Activated naive CD8-positive, alpha-beta T cell treated with anti-CD3 and anti-CD28 coated beads, Interleukin-2, amount 50 U/mL, for 24 hours (primary cell): ENCODE measurements at regions not wholly inside any gene's neighbourhood (a gene's known extent, or its start where the extent isn't known, plus 50 kb on each side); places are given as distances from the start of the nearest gene placed in this dataset.

Experiments used
- ATAC-seq: fragments of 150-1000 bp; cut with Tn5 transposase; one replicate; pipeline ENCODE4 v1.10.0; 2021
- DNase-seq: peaks from one replicate; pipeline ENCODE4 v3.0.0; 2021
- H3K27ac Mint-ChIP-seq: one replicate; pipeline ENCODE4 v1.8.0; 2021; ENCODE audit warnings: mild to moderate bottlenecking, mixed read lengths
- H3K27me3 Mint-ChIP-seq: one replicate; pipeline ENCODE4 v1.8.0; 2021; ENCODE audit warnings: mixed read lengths
- H3K36me3 Mint-ChIP-seq: one replicate; pipeline ENCODE4 v1.8.0; 2021; ENCODE audit warnings: low read depth, mixed read lengths
- H3K4me1 Mint-ChIP-seq: one replicate; pipeline ENCODE4 v1.8.0; 2021; ENCODE audit warnings: mixed read lengths
- H3K4me3 Mint-ChIP-seq: one replicate; pipeline ENCODE4 v1.8.0; 2021; ENCODE audit warnings: mild to moderate bottlenecking, moderate library complexity, mixed read lengths
- H3K9me3 Mint-ChIP-seq: one replicate; pipeline ENCODE4 v1.8.0; 2021; ENCODE audit warnings: mixed read lengths

GRCh38 chr2:81647715-81648230 is 1343.2 kb upstream of the LRRTM1 start:
- Mint-ChIP-seq H3K27me3 (no peaks in the 10 kb centered on the region), H3K4me3 (no peak overlapping the region), H3K4me1 (no peaks in the 10 kb centered on the region), H3K27ac (no peak overlapping the region), H3K9me3 (peaks cover 38% of the 10 kb centered on the region), H3K36me3 (no peaks in the 10 kb centered on the region)
- ATAC-seq (no peak), DNase-seq (no peak)

GRCh38 chr2:81645745-81646301 is 1341.3 kb upstream of the LRRTM1 start:
- ATAC-seq (no peak), DNase-seq (no peak)
- no peak overlapping the region for H3K27ac Mint-ChIP-seq

GRCh38 chr2:81644189-81644588 is 1339.6 kb upstream of the LRRTM1 start:
- no peak for DNase-seq
- H3K27ac Mint-ChIP-seq = no peak overlapping the region
- no peak for ATAC-seq

More at GRCh38 chr2:81645745-81646301, 1341.3 kb upstream of the LRRTM1 start:
- H3K27me3 Mint-ChIP-seq = no peaks in the 10 kb centered on the region
- H3K4me3 Mint-ChIP-seq = no peak overlapping the region
- H3K4me1 Mint-ChIP-seq = no peaks in the 10 kb centered on the region
- peaks cover 41% of the 10 kb centered on the region for H3K9me3 Mint-ChIP-seq
- H3K36me3 Mint-ChIP-seq = no peaks in the 10 kb centered on the region

GRCh38 chr2:81624825-81625224 is 1320.3 kb upstream of the LRRTM1 start:
- DNase-seq (no peak), ATAC-seq (no peak)
- Mint-ChIP-seq H3K4me1 (no peaks in the 10 kb centered on the region), H3K36me3 (no peaks in the 10 kb centered on the region), H3K4me3 (no peak overlapping the region), H3K27me3 (no peaks in the 10 kb centered on the region), H3K9me3 (peaks cover 42% of the 10 kb centered on the region), H3K27ac (no peak overlapping the region)

More at GRCh38 chr2:81644189-81644588, 1339.6 kb upstream of the LRRTM1 start:
- Mint-ChIP-seq H3K4me3 (no peak overlapping the region), H3K27me3 (no peaks in the 10 kb centered on the region), H3K36me3 (no peaks in the 10 kb centered on the region), H3K4me1 (no peaks in the 10 kb centered on the region), H3K9me3 (peaks cover 37% of the 10 kb centered on the region)

GRCh38 chr2:81600088-81600487 is 1295.5 kb upstream of the LRRTM1 start:
- Mint-ChIP-seq H3K27me3 (no peaks in the 10 kb centered on the region), H3K36me3 (no peaks in the 10 kb centered on the region), H3K27ac (no peak overlapping the region), H3K4me3 (no peak overlapping the region), H3K4me1 (no peaks in the 10 kb centered on the region), H3K9me3 (peaks cover 11% of the 10 kb centered on the region)
- DNase-seq (no peak), ATAC-seq (no peak)

- Mint-ChIP-seq H3K27me3 (no peaks in the 10 kb centered on the region), H3K9me3 (peaks cover 8% of the 10 kb centered on the region), H3K4me3 (no peak overlapping the region), H3K36me3 (no peaks in the 10 kb centered on the region), H3K4me1 (no peaks in the 10 kb centered on the region), H3K27ac (no peak overlapping the region)
- DNase-seq (no peak), ATAC-seq (no peak)
These were observed 1293.9 kb upstream of the LRRTM1 start for GRCh38 chr2:81598453-81598852.

GRCh38 chr2:81589406-81589805 is 1284.9 kb upstream of the LRRTM1 start:
- Mint-ChIP-seq H3K27ac (no peak overlapping the region), H3K27me3 (no peaks in the 10 kb centered on the region), H3K36me3 (no peaks in the 10 kb centered on the region), H3K4me1 (no peaks in the 10 kb centered on the region), H3K4me3 (no peak overlapping the region), H3K9me3 (peaks cover 7% of the 10 kb centered on the region)
- no peak for DNase-seq
- no peak for ATAC-seq

- Mint-ChIP-seq H3K9me3 (peaks cover 19% of the 10 kb centered on the region), H3K36me3 (no peaks in the 10 kb centered on the region), H3K4me1 (no peaks in the 10 kb centered on the region), H3K27me3 (no peaks in the 10 kb centered on the region), H3K4me3 (no peak overlapping the region), H3K27ac (no peak overlapping the region)
- ATAC-seq (no peak), DNase-seq (no peak)
These were observed 1279.0 kb upstream of the LRRTM1 start for GRCh38 chr2:81583311-81584108.

- no peak for ATAC-seq
- Mint-ChIP-seq H3K27ac (no peak overlapping the region), H3K36me3 (no peaks in the 10 kb centered on the region), H3K27me3 (no peaks in the 10 kb centered on the region), H3K9me3 (peaks cover 31% of the 10 kb centered on the region), H3K4me3 (no peak overlapping the region), H3K4me1 (no peaks in the 10 kb centered on the region)
- no peak for DNase-seq
These were observed 1272.2 kb upstream of the LRRTM1 start for GRCh38 chr2:81576713-81577112.

GRCh38 chr2:81551040-81551634 is 1246.6 kb upstream of the LRRTM1 start:
- no peak for DNase-seq
- no peak overlapping the region for H3K4me3 Mint-ChIP-seq
- no peaks in the 10 kb centered on the region for H3K4me1 Mint-ChIP-seq
- H3K36me3 Mint-ChIP-seq = no peaks in the 10 kb centered on the region
- no peaks in the 10 kb centered on the region for H3K27me3 Mint-ChIP-seq
- H3K9me3 Mint-ChIP-seq = peaks cover 17% of the 10 kb centered on the region
- ATAC-seq = no peak
- no peak overlapping the region for H3K27ac Mint-ChIP-seq

GRCh38 chr2:81550277-81550676 is 1245.7 kb upstream of the LRRTM1 start:
- no peaks in the 10 kb centered on the region for H3K4me1 Mint-ChIP-seq
- no peaks in the 10 kb centered on the region for H3K27me3 Mint-ChIP-seq
- DNase-seq = no peak
- no peak for ATAC-seq
- H3K9me3 Mint-ChIP-seq = peaks cover 17% of the 10 kb centered on the region
- no peaks in the 10 kb centered on the region for H3K36me3 Mint-ChIP-seq
- no peak overlapping the region for H3K27ac Mint-ChIP-seq
- no peak overlapping the region for H3K4me3 Mint-ChIP-seq

GRCh38 chr2:81549646-81550045 is 1245.1 kb upstream of the LRRTM1 start:
- H3K36me3 Mint-ChIP-seq = no peaks in the 10 kb centered on the region
- H3K4me1 Mint-ChIP-seq = no peaks in the 10 kb centered on the region
- DNase-seq = no peak
- no peak overlapping the region for H3K27ac Mint-ChIP-seq
- no peak for ATAC-seq
- no peaks in the 10 kb centered on the region for H3K27me3 Mint-ChIP-seq
- peaks cover 17% of the 10 kb centered on the region for H3K9me3 Mint-ChIP-seq
- no peak overlapping the region for H3K4me3 Mint-ChIP-seq

GRCh38 chr2:81545626-81546025 is 1241.1 kb upstream of the LRRTM1 start:
- DNase-seq (no peak), ATAC-seq (no peak)
- no peak overlapping the region for H3K4me3 Mint-ChIP-seq
- H3K4me1 Mint-ChIP-seq = no peaks in the 10 kb centered on the region
- peaks cover 4% of the 10 kb centered on the region for H3K9me3 Mint-ChIP-seq
- no peak overlapping the region for H3K27ac Mint-ChIP-seq
- no peaks in the 10 kb centered on the region for H3K27me3 Mint-ChIP-seq
- H3K36me3 Mint-ChIP-seq = no peaks in the 10 kb centered on the region

- no peaks in the 10 kb centered on the region for H3K36me3 Mint-ChIP-seq
- peaks cover 5% of the 10 kb centered on the region for H3K9me3 Mint-ChIP-seq
- no peak overlapping the region for H3K4me3 Mint-ChIP-seq
- H3K4me1 Mint-ChIP-seq = no peaks in the 10 kb centered on the region
- no peaks in the 10 kb centered on the region for H3K27me3 Mint-ChIP-seq
- DNase-seq (no peak), ATAC-seq (no peak)
- no peak overlapping the region for H3K27ac Mint-ChIP-seq
These were observed 1237.6 kb upstream of the LRRTM1 start for GRCh38 chr2:81542119-81542518.

GRCh38 chr2:81529944-81530343 is 1225.4 kb upstream of the LRRTM1 start:
- no peak overlapping the region for H3K4me3 Mint-ChIP-seq
- H3K36me3 Mint-ChIP-seq = no peaks in the 10 kb centered on the region
- H3K27me3 Mint-ChIP-seq = no peaks in the 10 kb centered on the region
- no peaks in the 10 kb centered on the region for H3K4me1 Mint-ChIP-seq
- DNase-seq (no peak), ATAC-seq (no peak)
- peaks cover 32% of the 10 kb centered on the region for H3K9me3 Mint-ChIP-seq
- no peak overlapping the region for H3K27ac Mint-ChIP-seq
